D341Med (cell line): ENCODE measurements at regions not wholly inside any gene's neighbourhood (a gene's known extent, or its start where the extent isn't known, plus 50 kb on each side); places are given as distances from the start of the nearest gene placed in this dataset.
"Not testable (repeated sequence)": the region's sequence is repeated elsewhere in the genome, so short reads cannot be mapped to it uniquely, and the experiment has no call there.

ENCODE experiments used
- DNase-seq: peaks from one replicate; pipeline ENCODE4 v3.0.0; 2012; ENCODE audit warnings: low spot score

DNA sequence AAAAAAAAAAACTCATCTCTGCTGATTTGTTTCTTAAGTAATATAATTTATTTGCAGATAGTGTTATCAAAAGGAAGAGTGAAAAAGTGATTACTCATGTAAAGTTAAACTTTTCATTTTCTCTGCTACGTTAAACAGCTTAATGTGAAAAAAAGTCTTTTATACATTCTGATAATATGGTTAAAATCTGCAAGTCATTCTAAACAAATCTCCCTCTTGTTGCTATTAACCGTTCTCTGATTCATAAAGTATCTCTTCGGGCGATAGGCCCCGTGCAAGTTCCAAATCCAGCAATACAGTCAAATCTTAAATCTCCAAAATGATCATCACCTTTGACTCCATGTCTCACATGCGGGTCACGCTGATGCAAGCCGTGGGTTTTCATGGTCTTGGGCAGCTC lies 732.0 kb downstream of the TAF11L14 start:
- DNase-seq, result no peak

DNA sequence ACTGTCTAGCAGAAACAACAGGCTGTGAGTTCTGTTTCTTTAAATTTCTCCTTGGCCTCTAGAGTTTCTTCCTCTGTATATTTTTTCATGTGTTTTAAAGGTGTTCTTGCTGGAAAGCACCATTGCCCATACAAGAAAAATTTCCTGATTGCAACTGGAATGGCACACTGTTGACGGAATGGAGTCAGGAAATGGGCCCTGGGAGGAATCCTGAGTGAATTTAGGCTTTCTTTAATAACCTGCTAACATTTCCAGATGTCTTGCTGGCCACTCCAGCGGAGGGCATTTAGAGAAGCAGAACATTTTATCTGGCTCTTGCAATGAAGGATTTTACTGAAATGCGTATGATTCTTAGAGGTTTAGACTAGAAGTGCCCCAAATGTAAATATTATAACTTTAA lies 736.3 kb downstream of the TAF11L14 start:
- no peak for DNase-seq

DNA sequence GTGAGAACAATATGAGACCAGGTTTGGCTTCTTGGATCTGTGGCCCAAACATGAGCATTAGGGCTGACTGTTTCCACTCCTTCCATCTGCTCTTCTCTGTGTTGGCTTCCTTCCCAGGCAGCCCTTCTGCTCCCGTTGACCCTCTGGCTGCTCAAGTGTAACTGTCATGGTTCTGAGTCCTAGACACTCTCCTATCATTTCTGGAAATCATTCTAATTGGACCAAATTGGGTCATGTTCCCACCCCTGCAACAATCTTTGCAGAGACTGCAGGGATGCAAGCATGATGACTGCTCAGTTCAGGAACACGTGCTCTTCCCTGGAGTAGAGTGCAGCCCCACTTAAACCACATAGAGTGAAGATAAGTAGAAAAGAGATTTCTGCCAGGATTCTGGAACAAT lies 741.4 kb downstream of the TAF11L14 start:
- DNase-seq, result peak; percentile 31

DNA sequence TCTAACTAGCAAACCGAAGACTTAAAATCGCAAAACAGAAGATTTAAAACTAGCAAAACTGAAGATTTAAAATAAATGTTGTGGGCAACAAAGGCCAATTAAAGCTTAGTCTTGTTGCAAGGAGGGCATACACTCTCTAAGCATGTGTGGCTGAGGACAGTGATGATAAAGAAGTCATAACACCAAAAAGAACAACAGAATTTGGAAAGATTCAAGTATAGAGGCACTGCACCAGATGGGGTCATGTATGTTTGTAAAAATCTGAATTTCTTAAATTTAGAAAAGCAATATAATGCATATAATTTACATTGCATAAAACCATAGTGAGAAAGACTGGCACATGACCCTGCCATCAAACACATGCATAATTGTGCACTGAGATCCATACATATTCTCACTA lies 743.8 kb downstream of the TAF11L14 start:
- no peak for DNase-seq

DNA sequence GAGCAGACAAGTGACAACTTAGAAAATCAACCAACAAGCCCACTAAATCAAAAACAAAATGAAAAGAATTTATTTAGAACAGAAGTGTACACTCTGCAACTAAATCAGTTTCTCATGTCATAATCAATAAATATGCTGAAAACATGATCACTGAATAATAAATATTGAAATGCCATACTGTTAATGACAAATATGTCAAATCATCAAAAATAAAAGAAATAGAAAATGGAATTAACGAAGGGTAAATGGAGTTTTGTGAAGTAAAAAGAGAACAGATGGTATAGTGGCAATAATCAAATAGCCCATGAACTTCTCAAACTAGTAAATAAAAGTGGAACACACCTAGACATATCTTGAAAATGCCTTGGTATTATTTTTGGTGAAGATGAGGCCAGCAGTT lies 744.9 kb downstream of the TAF11L14 start:
- DNase-seq, result no peak

DNA sequence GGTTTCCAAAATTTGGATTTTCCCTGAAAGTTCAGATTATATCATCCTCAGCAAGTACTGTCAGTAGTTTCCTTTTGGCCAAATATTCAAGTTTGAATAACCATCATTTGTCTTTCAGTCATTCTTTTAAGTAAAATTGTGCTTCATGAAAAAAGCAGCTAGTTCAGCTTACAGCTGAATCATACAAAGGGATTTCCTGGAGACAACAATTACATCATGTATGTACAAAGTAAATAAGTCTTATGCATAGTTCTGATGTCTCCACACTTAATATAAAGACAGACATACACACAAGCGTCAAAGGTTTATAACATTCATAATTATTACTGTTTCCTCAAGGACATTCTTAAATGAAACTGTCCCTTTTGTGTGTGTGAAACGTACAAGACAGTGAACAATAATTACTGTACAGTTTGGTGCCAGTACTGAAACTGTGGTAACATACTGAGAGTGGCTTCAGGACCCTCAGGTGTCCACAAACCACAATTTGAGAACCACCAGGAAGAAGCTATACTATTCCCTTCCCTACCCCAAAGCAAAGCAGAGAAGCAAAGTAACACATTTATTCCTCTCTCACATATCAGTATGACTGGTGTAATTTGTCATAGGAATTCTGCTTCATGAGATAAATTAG lies 746.6 kb downstream of the TAF11L14 start:
- no peak for DNase-seq

DNA sequence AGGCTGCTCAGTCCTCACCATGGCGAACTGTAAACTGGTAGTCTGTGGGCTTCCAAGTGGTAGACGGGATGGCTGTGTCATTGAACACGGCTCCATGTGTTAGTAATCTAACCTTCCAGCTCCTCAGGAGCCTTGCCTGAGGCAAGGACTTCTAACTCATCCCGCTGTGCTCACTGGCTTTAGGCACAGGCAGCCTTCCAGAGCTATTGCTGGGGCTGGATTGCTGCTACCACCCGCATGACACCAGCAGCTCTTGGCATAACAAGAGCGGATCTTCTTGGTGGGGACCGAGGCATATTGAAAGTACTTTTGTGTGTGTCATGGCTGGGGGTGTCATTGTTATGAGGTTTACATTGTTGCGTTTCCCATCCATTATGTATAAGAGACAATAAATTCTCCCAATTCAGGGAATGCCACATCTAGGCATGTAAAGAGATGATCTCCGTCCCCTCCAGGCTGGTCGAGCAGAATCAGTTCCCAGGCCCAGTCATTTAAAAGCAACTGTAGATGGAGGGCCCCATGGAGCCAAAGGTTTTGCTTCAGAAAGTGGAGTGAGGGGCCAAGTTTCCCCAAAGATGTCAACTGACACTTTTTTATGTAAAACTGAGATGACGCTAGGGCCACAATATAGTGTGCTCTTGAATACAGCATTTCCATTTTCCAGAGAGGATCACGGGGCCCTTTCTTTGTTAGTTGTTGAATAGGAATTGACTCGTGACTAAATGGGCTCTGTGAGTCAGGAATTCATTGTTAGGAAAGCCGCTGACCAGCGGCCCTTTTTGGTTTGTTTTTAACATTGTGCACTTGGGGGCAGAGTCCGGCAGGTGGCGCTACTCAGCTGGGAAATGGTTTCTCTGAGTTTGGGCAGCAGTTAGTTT lies 759.5 kb downstream of the TAF11L14 start:
- DNase-seq, result peak; percentile 69

DNA sequence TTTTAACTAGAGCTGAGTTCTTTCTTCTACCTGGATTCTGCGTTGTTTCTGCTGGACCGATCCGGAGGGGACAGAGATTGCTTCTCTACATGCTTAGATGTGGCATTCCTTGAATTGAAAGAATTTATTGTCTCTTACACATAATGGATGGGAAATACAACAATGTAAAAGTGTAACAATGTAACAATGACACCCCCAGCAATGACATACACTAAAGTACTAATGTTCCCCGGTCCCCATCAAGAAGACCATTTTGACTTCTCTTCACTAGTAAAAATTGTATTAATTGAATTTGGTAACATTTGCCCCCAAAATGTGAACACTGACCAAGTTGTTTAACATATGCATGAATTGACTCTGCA lies 760.2 kb downstream of the TAF11L14 start:
- no peak for DNase-seq

DNA sequence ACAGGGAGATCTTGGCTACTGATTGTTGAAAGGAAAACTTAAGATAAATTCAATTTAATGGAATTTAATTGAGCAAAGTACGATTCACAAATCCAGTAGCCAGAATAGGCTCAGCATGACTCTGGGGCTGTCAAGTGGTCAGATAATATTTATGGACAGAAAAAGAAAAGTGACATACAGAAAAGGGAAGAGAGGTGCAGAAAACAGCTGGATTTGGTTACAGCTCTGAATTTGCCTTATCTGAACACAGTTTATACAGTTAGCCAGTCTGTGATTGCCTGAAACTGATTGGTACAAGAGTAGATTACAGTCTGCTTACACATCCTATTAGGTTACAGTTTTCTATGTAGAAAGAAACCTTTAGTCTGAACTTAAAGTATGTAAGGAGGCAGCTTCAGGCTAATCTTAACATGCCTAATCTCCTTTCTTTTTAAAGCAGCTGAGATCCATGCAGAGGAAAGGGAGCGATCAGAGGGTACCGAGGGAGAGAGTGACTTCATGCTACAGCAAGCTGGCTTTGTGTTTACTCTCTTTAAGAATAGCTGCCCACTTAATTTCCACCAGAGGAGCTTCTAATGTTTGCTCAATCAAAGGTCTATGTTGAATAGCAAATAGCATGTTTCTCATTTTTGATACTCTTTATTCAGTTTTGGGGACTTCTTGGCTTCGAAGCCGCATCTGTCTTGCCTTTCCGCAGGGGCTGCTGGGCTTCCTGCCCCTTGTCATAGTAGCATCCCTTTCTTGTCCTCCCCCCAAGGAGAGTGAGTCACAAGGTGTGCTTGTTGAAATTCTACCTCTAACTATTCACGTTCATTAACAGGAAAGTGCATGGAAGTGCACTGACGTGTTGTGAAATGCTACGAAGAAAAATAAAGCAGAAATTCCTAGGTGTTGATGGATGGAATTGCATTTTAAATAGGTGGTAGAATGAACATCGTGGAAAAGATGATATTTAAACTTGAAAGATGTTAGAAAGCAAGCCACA lies 761.2 kb downstream of the TAF11L14 start:
- DNase-seq, result no peak

DNA sequence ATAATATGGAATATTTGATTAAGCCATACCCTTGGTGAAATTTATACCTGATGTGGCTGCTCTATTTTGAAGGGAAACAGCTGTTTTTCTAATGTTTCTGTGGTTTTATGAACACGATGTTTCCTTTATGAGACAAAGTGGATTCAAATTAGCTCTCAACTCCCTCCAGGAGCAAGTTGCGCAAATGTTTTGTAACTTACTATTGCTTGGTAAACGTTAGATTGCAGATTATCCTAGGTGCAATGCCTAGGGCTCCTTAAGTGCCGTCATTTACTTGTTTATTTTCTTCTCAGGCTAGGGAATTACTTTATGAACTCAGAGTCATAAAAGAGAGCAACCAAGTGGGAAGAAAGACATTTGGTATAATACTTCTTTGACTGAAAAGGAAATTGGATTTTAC lies 763.1 kb downstream of the TAF11L14 start:
- DNase-seq, result no peak

DNA sequence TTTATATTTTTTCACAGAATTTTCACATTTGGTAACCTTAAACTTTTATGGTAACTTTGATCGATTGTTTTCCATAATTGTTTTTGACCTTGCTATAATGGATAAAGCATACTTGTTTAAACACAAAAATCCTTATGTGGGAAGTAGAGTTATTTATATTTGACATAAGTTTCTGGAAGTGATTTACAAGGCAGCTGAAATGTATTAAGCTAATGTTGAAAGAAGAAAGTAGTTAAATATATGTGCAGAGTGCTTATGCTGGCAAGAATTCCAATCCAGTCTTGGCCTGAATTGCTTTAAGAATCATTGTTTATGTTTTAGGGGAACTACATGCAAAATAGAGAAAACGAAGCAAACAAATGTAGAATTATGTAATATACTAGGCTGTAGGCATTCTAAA lies 763.6 kb downstream of the TAF11L14 start:
- no peak for DNase-seq

DNA sequence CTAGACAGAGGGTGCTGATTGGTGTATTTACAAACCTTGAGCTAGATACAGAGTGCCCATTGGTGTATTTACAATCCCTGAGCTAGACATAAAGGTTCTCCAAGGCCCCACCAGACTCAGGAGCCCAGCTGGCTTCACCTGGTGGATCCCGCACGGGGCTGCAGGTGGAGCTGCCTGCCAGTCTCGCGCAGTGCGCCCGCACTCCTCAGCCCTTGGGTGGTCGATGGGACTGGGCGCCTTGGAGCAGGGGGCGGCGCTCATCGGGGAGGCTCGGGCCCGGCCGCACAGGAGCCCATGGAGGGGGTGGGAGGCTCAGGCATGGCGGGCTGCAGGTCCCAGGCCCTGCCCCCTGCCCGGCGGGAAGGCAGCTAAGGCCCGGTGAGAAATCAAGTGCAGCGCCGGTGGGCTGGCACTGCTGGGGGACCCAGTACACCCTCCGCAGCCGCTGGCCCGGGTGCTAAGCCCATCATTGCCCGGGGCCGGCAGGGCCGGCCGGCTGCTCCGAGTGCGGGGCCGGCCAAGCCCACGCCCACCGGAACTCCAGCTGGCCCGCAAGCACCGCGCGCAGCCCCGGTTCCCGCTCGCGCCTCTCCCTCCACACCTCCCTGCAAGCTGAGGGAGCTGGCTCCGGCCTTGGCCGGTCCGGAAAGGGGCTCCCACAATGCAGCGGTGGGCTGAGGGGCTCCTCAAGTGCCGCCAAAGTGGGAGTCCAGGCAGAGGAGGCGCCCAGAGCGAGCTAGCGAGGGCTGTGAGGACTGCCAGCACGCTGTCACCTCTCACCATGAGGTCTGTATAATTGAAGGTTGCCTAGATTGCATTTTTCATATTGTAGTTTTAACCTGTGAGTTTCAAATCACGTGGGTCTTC lies 765.4 kb downstream of the TAF11L14 start:
- not testable (repeated sequence) for DNase-seq

DNA sequence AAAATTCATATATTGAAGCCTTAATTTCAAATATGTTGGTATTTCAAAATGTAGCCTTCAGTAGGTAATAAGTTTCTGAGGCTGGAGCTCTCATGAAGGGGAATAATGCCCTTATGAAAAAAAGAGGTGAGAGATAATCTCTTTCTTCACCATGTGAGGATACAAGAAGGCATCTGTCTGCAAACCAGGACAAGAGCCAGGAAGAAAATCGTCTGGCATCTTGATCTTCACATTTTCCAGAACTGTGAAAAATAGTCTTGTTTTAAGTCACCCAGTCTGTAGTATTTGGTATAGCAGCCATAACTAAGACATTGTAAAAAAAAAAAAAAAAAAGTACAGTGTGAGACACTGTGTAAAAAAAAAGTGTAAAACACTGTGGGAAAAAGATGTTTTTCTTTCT lies 768.9 kb downstream of the TAF11L14 start:
- DNase-seq, result no peak

DNA sequence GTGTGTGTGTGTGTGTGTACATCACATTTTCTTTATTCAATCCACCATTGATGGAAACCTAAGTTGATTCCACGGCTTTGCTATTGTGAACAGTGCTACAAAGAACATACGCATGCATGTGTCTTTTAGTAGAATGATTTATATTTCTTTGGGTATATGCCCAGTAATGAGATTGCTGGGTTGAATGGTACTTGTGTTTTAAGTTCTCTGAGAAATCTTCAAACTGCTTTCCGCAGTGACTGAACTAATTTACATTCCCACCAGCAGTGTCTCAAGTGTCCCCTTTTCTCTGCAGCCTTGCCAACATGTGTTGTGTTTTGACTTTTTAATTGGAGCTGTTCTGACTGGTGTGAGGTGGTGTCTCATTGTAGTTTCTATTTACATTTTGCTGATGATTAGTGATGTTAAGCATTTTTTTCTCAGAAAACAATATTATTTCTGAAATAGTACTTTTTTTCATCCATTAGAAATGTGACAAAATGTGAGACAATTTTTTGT lies 769.7 kb downstream of the TAF11L14 start:
- no peak for DNase-seq

DNA sequence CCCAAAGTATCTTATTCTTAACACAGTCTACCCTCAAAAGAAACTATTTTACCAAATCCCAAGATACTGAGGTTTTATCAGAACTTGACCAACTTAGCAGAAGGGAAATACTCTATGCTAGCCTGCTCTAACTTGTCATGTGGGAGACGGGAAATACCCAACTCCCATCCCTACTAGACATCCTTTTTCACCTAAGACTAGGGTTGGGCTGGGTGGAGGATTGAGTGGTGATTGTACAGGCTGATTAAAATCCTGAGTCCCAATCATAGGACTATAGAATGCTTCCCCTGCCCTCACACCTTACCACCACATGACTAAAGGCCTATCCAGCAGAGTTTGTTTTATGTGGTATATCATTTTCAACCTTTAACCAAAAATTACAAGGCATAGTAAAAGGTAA lies 786.5 kb downstream of the TAF11L14 start:
- DNase-seq, result no peak

DNA sequence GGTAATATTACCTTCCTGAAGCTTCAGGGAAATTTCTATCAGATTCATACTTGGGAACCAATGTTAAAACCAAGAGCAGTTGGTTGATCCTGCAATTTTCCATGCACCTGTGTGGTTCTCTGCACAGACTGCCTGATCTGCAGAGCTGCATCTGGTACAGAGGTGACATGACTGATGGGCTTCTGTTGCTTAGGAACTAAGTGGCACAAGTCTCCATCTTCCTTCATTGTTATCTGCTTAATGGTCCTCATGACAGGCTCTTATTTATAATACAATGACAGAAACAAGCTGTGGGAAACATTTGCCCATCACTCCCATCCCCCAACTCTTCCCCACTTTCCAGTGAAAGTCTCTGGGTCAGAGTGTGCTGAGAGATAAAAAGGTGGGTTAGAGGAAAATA lies 799.1 kb downstream of the TAF11L14 start:
- no peak for DNase-seq

DNA sequence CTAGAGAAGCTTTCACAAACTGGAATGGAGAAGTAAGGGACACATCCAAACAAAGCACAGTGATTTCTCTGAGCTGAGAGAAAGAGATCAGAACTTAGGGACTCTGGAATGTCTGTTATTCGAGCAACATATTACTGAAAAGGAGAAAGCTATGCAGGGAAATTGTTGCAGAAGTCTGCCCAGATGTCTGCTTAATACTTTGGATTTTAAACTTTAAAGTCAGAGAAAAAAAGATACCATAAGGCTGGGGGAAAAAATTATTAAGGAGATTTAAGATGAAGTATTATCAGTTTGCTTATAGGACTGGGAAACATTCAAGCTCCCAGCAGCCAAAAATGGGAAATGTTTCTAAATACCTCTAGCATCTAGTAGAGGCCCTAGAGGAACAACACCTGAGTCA lies 803.9 kb downstream of the TAF11L14 start:
- no peak for DNase-seq

DNA sequence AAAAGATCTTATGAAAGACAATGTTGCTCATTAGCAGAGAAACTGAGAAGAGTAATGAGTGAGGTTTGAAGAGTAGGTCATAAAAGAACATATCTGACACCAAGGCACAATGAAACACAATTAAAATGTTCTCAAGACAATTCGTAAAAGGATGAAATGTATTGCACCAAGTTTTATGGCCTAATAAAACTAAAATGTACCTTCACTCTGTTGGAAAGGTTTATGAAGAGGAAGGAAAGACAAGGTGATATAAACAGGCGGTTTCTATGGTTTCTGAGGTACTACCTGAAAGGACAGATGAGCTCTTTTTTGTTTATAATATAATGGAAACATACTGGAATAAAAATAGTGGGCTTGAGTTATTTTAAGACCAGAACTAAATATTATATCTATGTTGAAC lies 821.3 kb downstream of the TAF11L14 start:
- DNase-seq, result no peak

DNA sequence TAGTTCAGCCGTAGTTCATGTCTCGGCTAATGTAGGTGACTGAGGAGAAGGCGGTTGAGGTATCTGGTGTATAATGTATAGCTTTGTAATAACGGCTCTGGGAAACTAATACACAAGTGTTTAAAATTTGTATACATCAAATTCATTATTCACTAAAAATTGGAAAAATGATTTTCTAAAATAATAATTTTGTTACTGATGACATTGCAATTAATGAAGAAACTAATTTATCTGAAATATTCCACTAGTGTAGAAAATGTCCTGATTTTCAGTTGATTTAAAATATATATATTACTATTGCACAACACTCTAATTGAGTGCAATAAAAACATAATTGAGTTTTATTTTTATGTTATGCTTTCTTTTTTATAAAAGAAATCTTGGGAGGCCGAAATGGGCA lies 823.0 kb downstream of the TAF11L14 start:
- DNase-seq, result no peak

DNA sequence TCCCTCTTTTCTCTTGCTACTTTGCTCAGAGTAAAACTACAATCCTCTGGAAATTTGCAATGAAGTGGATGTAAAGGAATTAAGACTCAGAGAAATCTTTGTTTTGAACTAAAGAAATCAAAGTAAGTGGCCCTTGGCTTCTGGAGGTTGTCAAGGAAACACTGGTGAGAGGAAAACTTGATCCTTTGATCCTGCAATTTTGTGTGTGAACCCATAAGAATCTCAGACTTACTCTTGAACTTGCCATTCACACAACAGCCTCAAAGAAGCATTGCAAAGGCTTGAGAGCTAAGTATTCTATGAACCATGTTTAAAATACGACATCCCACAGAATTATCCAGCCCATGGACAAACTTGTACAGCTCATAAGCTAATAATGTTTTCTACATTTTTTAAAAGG lies 827.5 kb downstream of the TAF11L14 start:
- no peak for DNase-seq
